ENCODE measurements at regions not wholly inside any gene's neighbourhood (a gene's known extent, or its start where the extent isn't known, plus 50 kb on each side); places are given as distances from the start of the nearest gene placed in this dataset.
A peak's percentile ranks its signal among the peaks of the same experiment; 100 is the strongest.

DNA sequence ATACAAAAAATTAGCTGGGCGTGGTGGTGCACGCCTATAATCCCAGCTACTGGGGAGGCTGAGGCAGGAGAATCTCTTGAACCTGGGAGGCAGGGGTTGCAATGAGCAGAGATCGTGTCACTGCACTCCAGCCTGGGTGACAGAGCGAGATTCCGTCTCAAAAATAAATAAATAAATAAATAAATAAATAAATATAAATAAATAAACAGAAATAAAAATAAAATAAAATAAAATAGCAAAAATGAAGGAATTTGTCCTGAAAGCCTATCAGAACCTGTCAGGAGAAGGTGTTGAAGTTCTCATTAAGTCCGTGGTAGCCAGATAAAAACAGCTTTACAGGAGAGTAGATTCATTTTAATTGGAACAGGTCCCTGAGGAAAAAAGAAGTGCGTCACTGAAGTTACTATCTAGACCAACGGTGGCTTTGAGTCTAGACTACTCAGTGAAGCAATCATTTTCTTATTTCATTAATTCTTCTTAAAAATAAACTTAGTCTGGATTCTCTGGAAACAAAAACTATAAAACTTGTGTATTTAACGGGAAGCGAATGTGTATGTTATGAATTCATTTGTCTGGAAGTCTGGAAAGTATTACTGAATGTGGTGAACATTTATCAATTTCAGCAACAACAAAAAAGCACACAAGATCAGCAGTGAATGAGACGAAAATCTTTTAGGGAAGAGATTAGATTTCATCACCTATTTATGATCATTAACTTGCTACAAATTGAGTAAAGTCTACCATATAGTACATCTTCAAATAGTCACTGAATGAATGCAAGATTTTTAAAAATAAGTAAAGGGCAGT is 248.5 kb upstream of the PDE3A start:
- POLR2A ChIA-PET = no interaction called here
- H3K9me3 Mint-ChIP-seq = peaks cover 18% of the 10 kb centered on the region
- H3K36me3 Mint-ChIP-seq = peaks cover 10% of the 10 kb centered on the region
- ATAC-seq (no peak), DNase-seq (ENCODE audit: low spot score) (no peak)
- no peak overlapping the region for H3K27ac Mint-ChIP-seq
- peaks cover 4% of the 10 kb centered on the region for H3K4me1 Mint-ChIP-seq
- H3K4me3 Mint-ChIP-seq = no peak overlapping the region
- H3K27me3 Mint-ChIP-seq (ENCODE audit: low read depth) = no peaks in the 10 kb centered on the region
- TF ChIP-seq, protein P1, sequence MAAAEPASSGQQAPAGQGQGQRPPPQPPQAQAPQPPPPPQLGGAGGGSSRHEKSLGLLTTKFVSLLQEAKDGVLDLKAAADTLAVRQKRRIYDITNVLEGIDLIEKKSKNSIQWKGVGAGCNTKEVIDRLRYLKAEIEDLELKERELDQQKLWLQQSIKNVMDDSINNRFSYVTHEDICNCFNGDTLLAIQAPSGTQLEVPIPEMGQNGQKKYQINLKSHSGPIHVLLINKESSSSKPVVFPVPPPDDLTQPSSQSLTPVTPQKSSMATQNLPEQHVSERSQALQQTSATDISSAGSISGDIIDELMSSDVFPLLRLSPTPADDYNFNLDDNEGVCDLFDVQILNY (CRISPR knock-in tag; IDR thresholded peaks at IDR 0.05) = no peak
- TF ChIP-seq ETV6 (CRISPR knock-in tag; IDR thresholded peaks at IDR 0.05) (no peak), CREB1 (CRISPR knock-in tag; IDR thresholded peaks at IDR 0.05) (no peak), MYBL2 (CRISPR knock-in tag; IDR thresholded peaks at IDR 0.05) (no peak), NFATC4 (CRISPR knock-in tag; IDR thresholded peaks at IDR 0.05) (no peak), RELA (CRISPR knock-in tag; IDR thresholded peaks at IDR 0.05; ENCODE audit: borderline replicate concordance) (no peak), HMGA2 (CRISPR knock-in tag; IDR thresholded peaks at IDR 0.05) (peak; percentile 92), ZNF219 (CRISPR knock-in tag; IDR thresholded peaks at IDR 0.05; ENCODE audit: borderline replicate concordance) (no peak)
- TF ChIP-seq, protein P2, sequence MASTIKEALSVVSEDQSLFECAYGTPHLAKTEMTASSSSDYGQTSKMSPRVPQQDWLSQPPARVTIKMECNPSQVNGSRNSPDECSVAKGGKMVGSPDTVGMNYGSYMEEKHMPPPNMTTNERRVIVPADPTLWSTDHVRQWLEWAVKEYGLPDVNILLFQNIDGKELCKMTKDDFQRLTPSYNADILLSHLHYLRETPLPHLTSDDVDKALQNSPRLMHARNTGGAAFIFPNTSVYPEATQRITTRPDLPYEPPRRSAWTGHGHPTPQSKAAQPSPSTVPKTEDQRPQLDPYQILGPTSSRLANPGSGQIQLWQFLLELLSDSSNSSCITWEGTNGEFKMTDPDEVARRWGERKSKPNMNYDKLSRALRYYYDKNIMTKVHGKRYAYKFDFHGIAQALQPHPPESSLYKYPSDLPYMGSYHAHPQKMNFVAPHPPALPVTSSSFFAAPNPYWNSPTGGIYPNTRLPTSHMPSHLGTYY (CRISPR knock-in tag; IDR thresholded peaks at IDR 0.05) = no peak
- CTCF ChIA-PET = no interaction called here

DNA sequence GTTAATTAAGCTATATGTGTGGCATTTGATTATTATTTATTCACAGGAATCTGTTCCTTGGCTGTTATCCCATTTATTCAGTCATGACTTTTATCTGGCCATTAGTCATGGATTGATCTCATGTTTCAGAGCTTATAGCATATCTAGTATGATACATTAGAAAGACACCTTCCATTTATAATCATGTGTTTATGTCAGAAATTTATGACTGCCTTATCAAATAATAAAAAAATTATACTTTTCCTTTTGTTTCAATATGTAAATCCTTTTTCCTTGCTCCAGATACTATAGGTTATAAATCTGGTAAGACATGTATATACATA is 248.0 kb upstream of the PDE3A start:
- ChIA-PET POLR2A (no interaction called here), CTCF (no interaction called here)
- no peak for TF ChIP-seq CREM (CRISPR knock-in tag; IDR thresholded peaks at IDR 0.05)
- no peak for TF ChIP-seq RORB (CRISPR knock-in tag; IDR thresholded peaks at IDR 0.05)
- TF ChIP-seq ZNF396 (CRISPR knock-in tag; IDR thresholded peaks at IDR 0.05; ENCODE audit: borderline replicate concordance) = no peak
- TF ChIP-seq NFYB (CRISPR knock-in tag; conservative IDR thresholded peaks at IDR 0.05; ENCODE audit: low read depth) = no peak
- TF ChIP-seq NFE2L1 (CRISPR knock-in tag; IDR thresholded peaks at IDR 0.05) = no peak
- TF ChIP-seq, protein P3, sequence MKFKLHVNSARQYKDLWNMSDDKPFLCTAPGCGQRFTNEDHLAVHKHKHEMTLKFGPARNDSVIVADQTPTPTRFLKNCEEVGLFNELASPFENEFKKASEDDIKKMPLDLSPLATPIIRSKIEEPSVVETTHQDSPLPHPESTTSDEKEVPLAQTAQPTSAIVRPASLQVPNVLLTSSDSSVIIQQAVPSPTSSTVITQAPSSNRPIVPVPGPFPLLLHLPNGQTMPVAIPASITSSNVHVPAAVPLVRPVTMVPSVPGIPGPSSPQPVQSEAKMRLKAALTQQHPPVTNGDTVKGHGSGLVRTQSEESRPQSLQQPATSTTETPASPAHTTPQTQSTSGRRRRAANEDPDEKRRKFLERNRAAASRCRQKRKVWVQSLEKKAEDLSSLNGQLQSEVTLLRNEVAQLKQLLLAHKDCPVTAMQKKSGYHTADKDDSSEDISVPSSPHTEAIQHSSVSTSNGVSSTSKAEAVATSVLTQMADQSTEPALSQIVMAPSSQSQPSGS (CRISPR knock-in tag; IDR thresholded peaks at IDR 0.05; ENCODE audit: borderline replicate concordance, low read depth) = no peak
- TF ChIP-seq, protein P4, sequence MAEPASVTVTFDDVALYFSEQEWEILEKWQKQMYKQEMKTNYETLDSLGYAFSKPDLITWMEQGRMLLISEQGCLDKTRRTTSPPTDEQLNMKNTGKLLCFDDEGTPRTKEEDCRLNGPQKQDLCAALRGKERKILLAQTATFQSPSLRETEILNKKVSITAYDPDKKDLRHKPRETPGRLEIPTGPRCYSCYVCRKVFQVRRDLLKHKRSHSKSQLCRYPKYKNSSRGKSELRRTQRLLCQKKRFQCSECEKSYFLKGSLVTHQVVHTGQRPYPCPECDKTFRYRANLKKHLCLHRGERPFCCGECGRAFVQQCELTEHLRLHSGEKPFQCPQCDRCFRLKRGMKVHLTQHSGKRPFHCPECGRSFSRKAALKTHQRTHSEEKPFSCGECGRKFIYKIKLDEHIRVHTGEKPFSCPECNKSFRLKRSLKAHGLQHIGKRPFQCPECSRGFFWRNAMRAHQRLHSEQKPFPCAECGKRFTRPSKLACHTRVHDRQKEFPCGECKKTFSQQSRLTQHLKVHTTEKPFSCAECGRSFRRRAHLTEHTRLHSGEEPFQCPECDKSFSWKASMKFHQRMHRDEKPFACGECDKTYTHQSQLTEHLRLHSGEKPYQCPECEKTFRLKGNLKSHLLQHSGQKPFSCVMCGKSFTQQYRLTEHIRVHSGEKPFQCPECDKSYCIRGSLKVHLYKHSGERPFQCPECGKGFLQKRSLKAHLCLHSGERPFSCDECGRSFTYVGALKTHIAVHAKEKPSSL (CRISPR knock-in tag; conservative IDR thresholded peaks at IDR 0.05) = no peak
- TF ChIP-seq, protein P5, sequence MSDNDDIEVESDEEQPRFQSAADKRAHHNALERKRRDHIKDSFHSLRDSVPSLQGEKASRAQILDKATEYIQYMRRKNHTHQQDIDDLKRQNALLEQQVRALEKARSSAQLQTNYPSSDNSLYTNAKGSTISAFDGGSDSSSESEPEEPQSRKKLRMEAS (CRISPR knock-in tag; IDR thresholded peaks at IDR 0.05) = no peak
- TF ChIP-seq, protein P6, sequence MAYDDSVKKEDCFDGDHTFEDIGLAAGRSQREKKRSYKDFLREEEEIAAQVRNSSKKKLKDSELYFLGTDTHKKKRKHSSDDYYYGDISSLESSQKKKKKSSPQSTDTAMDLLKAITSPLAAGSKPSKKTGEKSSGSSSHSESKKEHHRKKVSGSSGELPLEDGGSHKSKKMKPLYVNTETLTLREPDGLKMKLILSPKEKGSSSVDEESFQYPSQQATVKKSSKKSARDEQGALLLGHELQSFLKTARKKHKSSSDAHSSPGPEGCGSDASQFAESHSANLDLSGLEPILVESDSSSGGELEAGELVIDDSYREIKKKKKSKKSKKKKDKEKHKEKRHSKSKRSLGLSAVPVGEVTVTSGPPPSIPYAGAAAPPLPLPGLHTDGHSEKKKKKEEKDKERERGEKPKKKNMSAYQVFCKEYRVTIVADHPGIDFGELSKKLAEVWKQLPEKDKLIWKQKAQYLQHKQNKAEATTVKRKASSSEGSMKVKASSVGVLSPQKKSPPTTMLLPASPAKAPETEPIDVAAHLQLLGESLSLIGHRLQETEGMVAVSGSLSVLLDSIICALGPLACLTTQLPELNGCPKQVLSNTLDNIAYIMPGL (CRISPR knock-in tag; IDR thresholded peaks at IDR 0.05) = no peak
- TF ChIP-seq, protein P7, sequence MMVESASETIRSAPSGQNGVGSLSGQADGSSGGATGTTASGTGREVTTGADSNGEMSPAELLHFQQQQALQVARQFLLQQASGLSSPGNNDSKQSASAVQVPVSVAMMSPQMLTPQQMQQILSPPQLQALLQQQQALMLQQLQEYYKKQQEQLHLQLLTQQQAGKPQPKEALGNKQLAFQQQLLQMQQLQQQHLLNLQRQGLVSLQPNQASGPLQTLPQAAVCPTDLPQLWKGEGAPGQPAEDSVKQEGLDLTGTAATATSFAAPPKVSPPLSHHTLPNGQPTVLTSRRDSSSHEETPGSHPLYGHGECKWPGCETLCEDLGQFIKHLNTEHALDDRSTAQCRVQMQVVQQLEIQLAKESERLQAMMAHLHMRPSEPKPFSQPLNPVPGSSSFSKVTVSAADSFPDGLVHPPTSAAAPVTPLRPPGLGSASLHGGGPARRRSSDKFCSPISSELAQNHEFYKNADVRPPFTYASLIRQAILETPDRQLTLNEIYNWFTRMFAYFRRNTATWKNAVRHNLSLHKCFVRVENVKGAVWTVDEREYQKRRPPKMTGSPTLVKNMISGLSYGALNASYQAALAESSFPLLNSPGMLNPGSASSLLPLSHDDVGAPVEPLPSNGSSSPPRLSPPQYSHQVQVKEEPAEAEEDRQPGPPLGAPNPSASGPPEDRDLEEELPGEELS (CRISPR knock-in tag; IDR thresholded peaks at IDR 0.05) = no peak
- no peak for TF ChIP-seq IRF2 (CRISPR knock-in tag; IDR thresholded peaks at IDR 0.05; ENCODE audit: borderline replicate concordance, low read depth)
- TF ChIP-seq, protein P1 (CRISPR knock-in tag; IDR thresholded peaks at IDR 0.05) = no peak
- Mint-ChIP-seq H3K27ac (no peak overlapping the region), H3K27me3 (ENCODE audit: low read depth) (no peaks in the 10 kb centered on the region), H3K4me3 (no peak overlapping the region), H3K4me1 (peaks cover 4% of the 10 kb centered on the region), H3K9me3 (peaks cover 18% of the 10 kb centered on the region), H3K36me3 (peaks cover 10% of the 10 kb centered on the region)
- DNase-seq (ENCODE audit: low spot score) (no peak), ATAC-seq (no peak)
